ENCODE measurements at regions not wholly inside any gene's neighbourhood (a gene's known extent, or its start where the extent isn't known, plus 50 kb on each side); places are given as distances from the start of the nearest gene placed in this dataset.

- TF ChIP-seq POLR2AphosphoS5 (IDR thresholded peaks at IDR 0.05; ENCODE audit: insufficient read depth in 1 of 2, low read depth in 1 of 2) = no peak
- no peak for TF ChIP-seq POLR2A (IDR thresholded peaks at IDR 0.05)
Observed at GRCh38 chr7:131741446-131741845, 185.0 kb upstream of the PODXL start.

Measured in vagina (tissue), 2 donors.